HG03159 (cell line): ENCODE measurements at regions not wholly inside any gene's neighbourhood (a gene's known extent, or its start where the extent isn't known, plus 50 kb on each side); places are given as distances from the start of the nearest gene placed in this dataset.

Source experiments
- ATAC-seq: cut with Tn5 transposase; IDR thresholded peaks from one replicate; pipeline ENCODE4 v1.9.1; 2021; ENCODE audit warnings: mild to moderate bottlenecking, moderate library complexity; ENCODE audit not compliant: unreplicated experiment

DNA sequence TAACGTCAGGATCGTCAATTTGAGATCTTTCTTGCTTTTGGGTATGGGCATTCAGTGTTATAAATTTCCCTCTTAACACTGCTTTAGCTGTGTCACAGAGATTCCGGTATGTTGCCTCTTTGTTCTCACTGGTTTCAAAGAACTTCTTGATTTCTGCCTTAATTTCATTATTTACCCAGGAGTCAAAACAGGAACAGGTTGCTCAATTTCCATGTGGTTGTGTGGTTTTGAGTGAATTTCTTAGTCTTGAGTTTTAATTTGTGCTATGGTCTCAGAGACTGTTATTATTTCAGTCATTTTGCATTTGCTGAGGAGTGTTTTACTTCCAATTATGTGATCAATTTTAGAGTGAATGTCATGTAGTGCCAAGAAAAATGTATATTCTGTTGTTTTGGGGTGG lies 153.1 kb downstream of the PCDH17 start:
- no peak for ATAC-seq

GRCh38 chr13:57787058-57787791 lies 155.7 kb downstream of the PCDH17 start:
- ATAC-seq, result no peak

- no peak for ATAC-seq
These were observed 168.1 kb downstream of the PCDH17 start for GRCh38 chr13:57799624-57800023.

GRCh38 chr13:57813651-57814050 lies 182.1 kb downstream of the PCDH17 start:
- ATAC-seq, result no peak

GRCh38 chr13:57815600-57815999 lies 184.1 kb downstream of the PCDH17 start:
- no peak for ATAC-seq

GRCh38 chr13:57820924-57821323 lies 189.4 kb downstream of the PCDH17 start:
- no peak for ATAC-seq

- ATAC-seq, result no peak
These were observed 192.2 kb downstream of the PCDH17 start for GRCh38 chr13:57823704-57824103.

DNA sequence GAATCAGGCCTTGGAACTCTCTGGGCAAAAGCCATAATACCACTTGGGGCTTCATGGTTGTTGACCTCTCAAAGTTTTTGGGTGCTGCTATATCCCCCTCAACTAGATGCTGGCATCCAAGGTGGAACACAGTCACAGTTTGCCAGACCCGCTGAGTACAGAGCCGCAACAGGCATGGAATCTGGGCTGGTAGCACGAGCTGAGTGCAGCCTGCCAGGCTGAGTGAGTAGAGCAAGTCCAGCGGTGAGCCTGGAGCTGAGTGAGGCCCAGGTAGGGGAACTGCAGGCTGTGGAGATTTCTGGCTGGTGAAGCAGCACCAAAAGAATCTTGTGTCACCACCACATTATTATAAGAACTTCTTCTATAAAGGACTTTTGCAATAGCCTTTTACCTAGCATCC lies 192.6 kb downstream of the PCDH17 start:
- ATAC-seq, result no peak

DNA sequence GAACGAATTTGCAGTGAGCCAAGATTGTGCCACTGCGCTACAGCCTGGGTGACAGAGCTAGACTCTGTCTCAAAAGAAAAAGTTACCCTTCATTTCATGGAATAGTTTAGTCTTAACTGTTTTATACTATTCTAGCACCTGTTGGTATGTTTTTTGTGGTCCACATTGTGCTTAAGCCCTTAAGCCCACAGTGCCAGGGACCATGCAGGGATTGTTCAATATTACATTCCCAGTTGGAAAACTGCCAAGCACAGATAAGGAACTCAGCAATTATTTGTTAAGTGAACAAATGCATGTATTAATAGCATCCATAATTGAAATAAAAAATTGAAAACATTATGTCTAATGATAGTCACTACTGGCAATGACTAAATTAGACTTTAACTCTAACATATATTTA lies 193.5 kb downstream of the PCDH17 start:
- no peak for ATAC-seq

DNA sequence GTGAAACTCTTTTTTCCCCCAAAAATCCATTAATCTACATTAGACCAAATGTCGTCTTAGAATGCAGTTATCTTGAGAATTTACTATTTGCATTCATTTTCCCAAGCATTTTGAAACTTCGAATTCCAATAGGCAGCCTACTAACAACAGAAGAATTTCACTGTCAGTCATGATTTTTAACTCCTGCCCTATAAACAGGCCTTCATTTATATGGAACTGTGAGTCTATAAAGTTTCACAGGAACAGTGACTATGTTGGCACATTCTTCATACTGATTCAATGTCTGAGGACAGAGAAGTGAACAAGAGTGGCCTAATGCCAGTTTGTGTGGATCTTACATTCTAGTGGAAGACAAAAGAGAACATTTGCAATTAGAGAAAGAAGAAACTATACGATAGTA lies 198.0 kb downstream of the PCDH17 start:
- no peak for ATAC-seq

DNA sequence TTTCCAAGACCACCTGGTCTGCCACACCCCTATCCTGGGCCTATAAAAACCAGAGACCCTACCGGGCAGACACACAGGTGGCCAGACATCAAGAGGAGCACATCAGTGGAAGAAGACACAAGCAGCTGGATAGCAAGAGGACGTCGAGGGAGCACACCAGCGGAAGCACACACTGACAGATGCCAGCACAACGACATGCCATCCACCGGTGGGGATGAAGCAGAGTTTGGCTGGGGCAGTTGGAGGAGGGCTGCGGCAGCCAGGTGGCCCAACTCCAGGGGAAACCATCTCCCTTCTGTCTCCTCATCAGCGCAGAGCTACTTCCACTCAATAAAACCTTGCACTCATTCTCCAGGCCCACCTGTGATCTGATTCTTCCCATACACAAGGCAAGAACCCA lies 200.6 kb downstream of the PCDH17 start:
- no peak for ATAC-seq

GRCh38 chr13:57837801-57838200 lies 206.3 kb downstream of the PCDH17 start:
- no peak for ATAC-seq

- ATAC-seq, result no peak
These were observed 212.0 kb downstream of the PCDH17 start for GRCh38 chr13:57843521-57843920.

- no peak for ATAC-seq
These were observed 215.1 kb downstream of the PCDH17 start for GRCh38 chr13:57846600-57847173.

DNA sequence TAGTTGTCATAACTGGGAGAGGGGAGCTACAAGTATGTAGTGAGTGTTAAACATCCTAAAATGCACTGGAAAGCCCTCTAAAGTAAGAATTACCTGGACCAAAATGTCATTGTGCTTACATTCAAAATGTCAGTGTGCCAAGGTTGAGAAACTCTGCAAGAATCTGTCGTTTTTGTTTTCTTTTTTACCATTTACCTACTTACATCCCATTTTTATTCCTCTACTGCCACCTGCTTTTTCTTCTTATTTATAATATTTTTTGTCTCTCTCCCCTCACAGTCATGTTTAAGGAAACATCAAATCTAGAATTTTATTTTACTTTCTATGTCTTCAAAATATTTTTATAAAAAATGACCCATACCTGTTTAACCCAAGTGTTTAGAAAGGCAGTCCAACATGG lies 226.4 kb downstream of the PCDH17 start:
- ATAC-seq, result no peak

GRCh38 chr13:57858376-57858775 lies 226.8 kb downstream of the PCDH17 start:
- no peak for ATAC-seq

GRCh38 chr13:57862879-57863278 lies 231.3 kb downstream of the PCDH17 start:
- ATAC-seq, result no peak

DNA sequence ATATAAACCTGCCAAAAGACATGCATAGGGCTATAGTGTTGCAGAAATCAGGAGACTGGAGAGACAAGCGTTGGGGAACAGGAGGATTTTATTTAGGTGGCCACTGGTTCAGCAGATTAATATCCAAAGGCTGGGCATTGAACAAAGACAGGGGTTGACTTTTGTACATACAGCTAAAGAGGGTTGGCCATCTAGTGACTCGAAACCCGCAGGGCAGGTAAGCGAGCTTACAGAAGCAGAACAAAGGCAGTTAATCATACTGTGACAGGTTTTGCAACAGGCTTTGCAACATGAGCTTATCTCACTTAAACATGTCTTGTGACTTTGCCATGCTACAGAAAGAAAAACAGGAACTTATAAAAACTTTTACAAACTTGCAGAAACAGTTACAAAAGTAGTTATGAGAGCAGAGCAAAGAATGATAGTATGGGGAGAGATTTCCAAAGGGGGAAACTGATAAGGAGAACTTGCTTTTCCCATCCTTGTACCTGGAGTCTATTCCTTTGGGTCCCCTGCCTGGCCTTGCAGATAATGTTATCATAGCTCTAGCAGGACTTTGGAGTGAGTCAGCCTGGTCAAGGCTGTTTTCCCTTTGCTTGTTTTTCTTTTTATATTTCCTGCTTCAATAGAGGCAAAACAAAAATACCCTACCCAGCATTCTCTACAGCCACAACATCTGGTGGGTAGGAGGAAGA lies 234.2 kb downstream of the PCDH17 start:
- ATAC-seq, result no peak

- no peak for ATAC-seq
These were observed 243.0 kb downstream of the PCDH17 start for GRCh38 chr13:57874530-57874929.

GRCh38 chr13:57877601-57878000 lies 246.1 kb downstream of the PCDH17 start:
- no peak for ATAC-seq

DNA sequence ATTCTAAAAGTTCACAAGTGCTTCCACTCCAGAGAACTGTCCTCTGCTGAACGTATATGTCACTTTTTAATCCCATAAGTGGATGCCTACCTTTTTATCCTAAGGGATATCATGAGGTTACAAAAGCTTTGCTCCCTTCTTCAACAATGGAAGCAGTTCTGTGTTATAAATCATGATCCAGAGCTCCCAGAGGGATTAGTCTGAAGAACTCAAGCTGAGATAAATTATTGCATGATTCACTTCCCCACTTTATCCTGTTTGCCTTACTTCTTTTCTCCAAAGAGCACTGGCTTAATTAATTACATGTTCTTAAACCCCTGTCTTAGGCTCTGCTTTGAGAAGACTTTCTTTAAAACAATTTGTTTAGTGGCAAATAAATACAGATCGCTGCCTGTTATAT lies 246.7 kb downstream of the PCDH17 start:
- ATAC-seq, result no peak

- no peak for ATAC-seq
These were observed 265.7 kb downstream of the PCDH17 start for GRCh38 chr13:57897225-57897624.
